Gastroesophageal sphincter (tissue), 3 donors: ENCODE measurements at regions not wholly inside any gene's neighbourhood (a gene's known extent, or its start where the extent isn't known, plus 50 kb on each side); places are given as distances from the start of the nearest gene placed in this dataset.

Source experiments
- CTCF ChIP-seq, 4 experiments: fragments of 200-600 bp in 2 of 4; fragments of 450-650 bp in 2 of 4; sonication (generic) in 1 of 4; IDR thresholded peaks; one replicate each; pipeline ENCODE4 v1.5.1; 2017 to 2019; ENCODE audit warnings: antibody characterized with exemption in 4 of 4, mild to moderate bottlenecking in 2 of 4, moderate library complexity in 2 of 4
- EP300 ChIP-seq: sonication (generic); formaldehyde crosslinking; IDR thresholded peaks from one replicate; pipeline ENCODE4 v1.6.1; 2017; ENCODE audit warnings: antibody characterized with exemption, mild to moderate bottlenecking
- POLR2A ChIP-seq, 2 donors: fragments of 450-650 bp; IDR thresholded peaks; one replicate each; pipeline ENCODE4 v1.6.1; 2017; ENCODE audit warnings: antibody characterized with exemption in 2 of 2, mild to moderate bottlenecking in 2 of 2, moderate library complexity in 1 of 2
- POLR2AphosphoS5 ChIP-seq: sonication (generic); formaldehyde crosslinking; IDR thresholded peaks from one replicate; pipeline ENCODE4 v1.6.1; 2017; ENCODE audit warnings: antibody characterized with exemption

- TF ChIP-seq POLR2A (IDR thresholded peaks at IDR 0.05) = no peak
- no peak for TF ChIP-seq CTCF (IDR thresholded peaks at IDR 0.05)
- TF ChIP-seq POLR2AphosphoS5 = no peak
- TF ChIP-seq EP300 = no peak
Observed at GRCh38 chr3:5645692-5646410, 458.3 kb downstream of the EDEM1 start.
